Thyroid gland (tissue), 4 donors: ENCODE measurements at regions not wholly inside any gene's neighbourhood (a gene's known extent, or its start where the extent isn't known, plus 50 kb on each side); places are given as distances from the start of the nearest gene placed in this dataset.

Experiments used
- DNase-seq, 2 donors: peaks; one replicate each; pipeline ENCODE4 v3.0.0-alpha.2; 2019
- H3K27ac ChIP-seq, 3 donors: fragments of 200-600 bp; sonication (generic); 1 replicate in 2 of 3; 2 replicates in 1 of 3; pipeline ENCODE4 v1.5.1; 2016 to 2019; ENCODE audit warnings: mild to moderate bottlenecking in 1 of 3, moderate library complexity in 1 of 3
- H3K27me3 ChIP-seq: fragments of 200-600 bp; sonication (generic); one replicate; pipeline ENCODE4 v1.5.1; 2019
- H3K36me3 ChIP-seq, 2 donors: fragments of 200-600 bp; sonication (generic); one replicate each; pipeline ENCODE4 v1.5.1; 2016 to 2019
- H3K4me1 ChIP-seq, 2 donors: fragments of 200-600 bp; sonication (generic); one replicate each; pipeline ENCODE4 v1.5.1; 2017 to 2019
- H3K4me3 ChIP-seq, 3 donors: fragments of 200-600 bp; sonication (generic); replicated peaks in 1 of 3; 1 replicate in 2 of 3; 2 replicates in 1 of 3; pipeline ENCODE4 v1.5.1; 2016; ENCODE audit warnings: mild to moderate bottlenecking in 1 of 3
- H3K9me3 ChIP-seq: fragments of 200-600 bp; sonication (generic); one replicate; pipeline ENCODE4 v1.5.1; 2017
- CTCF ChIP-seq, 6 experiments: fragments of 200-600 bp in 3 of 6; fragments of 450-650 bp in 3 of 6; sonication (generic) in 3 of 6; IDR thresholded peaks; one replicate each; pipeline ENCODE4 v1.5.1; 2016 to 2019; ENCODE audit warnings: antibody characterized with exemption in 6 of 6, mild to moderate bottlenecking in 2 of 6, inconsistent platforms in 1 of 6, moderate library complexity in 1 of 6
- POLR2A ChIP-seq, 2 donors: fragments of 450-650 bp; IDR thresholded peaks; one replicate each; pipeline ENCODE4 v1.6.1; 2017; ENCODE audit warnings: antibody characterized with exemption in 2 of 2, mild to moderate bottlenecking in 2 of 2, moderate library complexity in 1 of 2
- WGBS, 2 donors: methylation state at CpG; one replicate each; pipeline ENCODE4 v1.1.5; 2017; 5-methylcytosine and 5-hydroxymethylcytosine counted together
- intact Hi-C: fragments of 100-400 bp; cut with DNase I; formaldehyde crosslinking; loops from one replicate; pipeline ENCODE4 v1.15.1; 2023

GRCh38 chr13:22936228-22936627, 244.6 kb upstream of the SGCG start:
- intact Hi-C loops, result no loop called here

GRCh38 chr13:22937241-22937640, 243.5 kb upstream of the SGCG start:
- H3K9me3 ChIP-seq, result no peaks in the 10 kb centered on the region
- H3K4me1 ChIP-seq, result no peaks in the 10 kb centered on the region
- DNase-seq, result no peak
- intact Hi-C loops, result no loop called here
- 94 to 98% methylated on average over 8 to 13 of the region's 13 CpGs for WGBS, 2 donors
- no peaks in the 10 kb centered on the region for H3K27me3 ChIP-seq
- no peak overlapping the region for H3K4me3 ChIP-seq
- TF ChIP-seq POLR2A (IDR thresholded peaks at IDR 0.05) (no peak), CTCF (IDR thresholded peaks at IDR 0.05) (no peak)
- H3K36me3 ChIP-seq, result no peaks in the 10 kb centered on the region
- no peak overlapping the region for H3K27ac ChIP-seq

More at GRCh38 chr13:22936228-22936627, 244.6 kb upstream of the SGCG start:
- H3K27ac ChIP-seq, result no peak overlapping the region
- H3K9me3 ChIP-seq, result no peaks in the 10 kb centered on the region
- H3K27me3 ChIP-seq, result no peaks in the 10 kb centered on the region
- WGBS, 2 donors, result 71 to 75% methylated on average over 10 to 11 of the region's 11 CpGs
- no peaks in the 10 kb centered on the region for H3K4me1 ChIP-seq
- no peak overlapping the region for H3K4me3 ChIP-seq
- no peak for DNase-seq
- H3K36me3 ChIP-seq, result no peaks in the 10 kb centered on the region
- no peak for TF ChIP-seq POLR2A (IDR thresholded peaks at IDR 0.05)
- TF ChIP-seq CTCF (IDR thresholded peaks at IDR 0.05), result no peak

GRCh38 chr13:22937953-22938352, 242.8 kb upstream of the SGCG start:
- H3K27ac ChIP-seq, result no peak overlapping the region
- TF ChIP-seq POLR2A (IDR thresholded peaks at IDR 0.05) (no peak), CTCF (IDR thresholded peaks at IDR 0.05) (no peak)
- WGBS, 2 donors, result 95 to 96% methylated on average over 5 of the region's 5 CpGs
- H3K4me3 ChIP-seq, result no peak overlapping the region
- intact Hi-C loops, result no loop called here
- no peaks in the 10 kb centered on the region for H3K36me3 ChIP-seq
- H3K27me3 ChIP-seq, result no peaks in the 10 kb centered on the region
- DNase-seq, result no peak
- H3K4me1 ChIP-seq, result no peaks in the 10 kb centered on the region
- no peaks in the 10 kb centered on the region for H3K9me3 ChIP-seq

GRCh38 chr13:22938576-22938975, 242.2 kb upstream of the SGCG start:
- DNase-seq, result no peak
- no peaks in the 10 kb centered on the region for H3K9me3 ChIP-seq
- no peaks in the 10 kb centered on the region for H3K27me3 ChIP-seq
- 83 to 93% methylated on average over 8 to 14 of the region's 22 CpGs for WGBS, 2 donors
- no peak overlapping the region for H3K27ac ChIP-seq
- H3K36me3 ChIP-seq, result no peaks in the 10 kb centered on the region
- TF ChIP-seq POLR2A (IDR thresholded peaks at IDR 0.05), result no peak
- no peak for TF ChIP-seq CTCF (IDR thresholded peaks at IDR 0.05)
- no peak overlapping the region for H3K4me3 ChIP-seq
- intact Hi-C loops, result no loop called here
- H3K4me1 ChIP-seq, result no peaks in the 10 kb centered on the region

- H3K4me3 ChIP-seq, result no peak overlapping the region
- H3K36me3 ChIP-seq, result no peaks in the 10 kb centered on the region
- 77 to 94% methylated on average over 2 of the region's 3 CpGs for WGBS, 2 donors
- no peaks in the 10 kb centered on the region for H3K27me3 ChIP-seq
- no peaks in the 10 kb centered on the region for H3K9me3 ChIP-seq
- intact Hi-C loops, result no loop called here
- TF ChIP-seq CTCF (IDR thresholded peaks at IDR 0.05) (no peak), POLR2A (IDR thresholded peaks at IDR 0.05) (no peak)
- no peak overlapping the region for H3K27ac ChIP-seq
- no peaks in the 10 kb centered on the region for H3K4me1 ChIP-seq
- DNase-seq, result no peak
Measured at GRCh38 chr13:22939157-22939556, 241.6 kb upstream of the SGCG start.
